Neutrophil (primary cell): ENCODE measurements at regions not wholly inside any gene's neighbourhood (a gene's known extent, or its start where the extent isn't known, plus 50 kb on each side); places are given as distances from the start of the nearest gene placed in this dataset.

ENCODE experiments used
- H3K27ac ChIP-seq: fragments of 200-600 bp; sonication (generic); 2 replicates; pipeline ENCODE4 v1.5.1; 2016; ENCODE audit warnings: mild to moderate bottlenecking, moderate library complexity
- H3K27me3 ChIP-seq: fragments of 200-600 bp; sonication (generic); 2 replicates; pipeline ENCODE4 v1.6.0; 2016; ENCODE audit warnings: mild to moderate bottlenecking
- H3K36me3 ChIP-seq: fragments of 200-600 bp; sonication (generic); 2 replicates; pipeline ENCODE4 v1.5.1; 2017
- H3K4me1 ChIP-seq, 2 experiments: fragments of 200-600 bp in 1 of 2; sonication (generic) in 1 of 2; 1 replicate in 1 of 2; 2 replicates in 1 of 2; pipeline versions ENCODE4 v1.5.1 to v1.6.1; 2013 to 2016; ENCODE audit warnings: low read depth in 1 of 2, low read length in 1 of 2, mild to moderate bottlenecking in 1 of 2, moderate library complexity in 1 of 2; ENCODE audit not compliant: control insufficient read depth in 1 of 2, insufficient read depth in 1 of 2
- H3K4me3 ChIP-seq, 2 experiments: fragments of 200-600 bp in 1 of 2; sonication (generic) in 1 of 2; 1 replicate in 1 of 2; 2 replicates in 1 of 2; pipeline ENCODE4 v1.5.1; 2013 to 2016; ENCODE audit warnings: low read depth in 1 of 2, low read length in 1 of 2, mild to moderate bottlenecking in 1 of 2, moderate library complexity in 1 of 2
- H3K9me3 ChIP-seq: fragments of 200-600 bp; sonication (generic); 2 replicates; pipeline ENCODE4 v1.5.1; 2016
- TF ChIP-seq, protein P1 (sequence below): fragments of 200-600 bp; sonication (generic); IDR thresholded peaks from 2 replicates; pipeline ENCODE4 v1.5.1; 2016; ENCODE audit warnings: antibody characterized with exemption

DNA sequence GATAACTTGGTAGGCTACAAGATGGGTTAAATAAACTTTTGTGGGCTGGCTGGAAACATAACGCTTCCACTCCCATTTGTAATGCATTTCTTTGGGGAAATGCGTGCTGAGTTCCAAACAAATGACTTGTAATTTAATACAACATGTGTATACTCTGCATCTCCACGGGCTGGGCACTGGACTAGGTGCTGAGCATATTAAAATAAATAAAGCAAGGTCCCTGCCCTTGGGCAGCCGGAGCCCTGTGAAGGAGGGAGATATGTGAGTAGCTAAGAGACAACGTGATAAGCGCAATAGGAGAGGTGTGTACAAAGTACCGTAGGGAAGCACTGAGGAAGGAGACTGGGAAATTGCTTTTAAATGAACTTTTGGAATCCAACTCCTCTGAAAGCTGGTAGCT is 147.2 kb upstream of the RBPJ start:
- H3K36me3 ChIP-seq, result no peaks in the 10 kb centered on the region
- no peaks in the 10 kb centered on the region for H3K9me3 ChIP-seq
- no peaks in the 10 kb centered on the region for H3K4me1 ChIP-seq
- TF ChIP-seq, protein P1, sequence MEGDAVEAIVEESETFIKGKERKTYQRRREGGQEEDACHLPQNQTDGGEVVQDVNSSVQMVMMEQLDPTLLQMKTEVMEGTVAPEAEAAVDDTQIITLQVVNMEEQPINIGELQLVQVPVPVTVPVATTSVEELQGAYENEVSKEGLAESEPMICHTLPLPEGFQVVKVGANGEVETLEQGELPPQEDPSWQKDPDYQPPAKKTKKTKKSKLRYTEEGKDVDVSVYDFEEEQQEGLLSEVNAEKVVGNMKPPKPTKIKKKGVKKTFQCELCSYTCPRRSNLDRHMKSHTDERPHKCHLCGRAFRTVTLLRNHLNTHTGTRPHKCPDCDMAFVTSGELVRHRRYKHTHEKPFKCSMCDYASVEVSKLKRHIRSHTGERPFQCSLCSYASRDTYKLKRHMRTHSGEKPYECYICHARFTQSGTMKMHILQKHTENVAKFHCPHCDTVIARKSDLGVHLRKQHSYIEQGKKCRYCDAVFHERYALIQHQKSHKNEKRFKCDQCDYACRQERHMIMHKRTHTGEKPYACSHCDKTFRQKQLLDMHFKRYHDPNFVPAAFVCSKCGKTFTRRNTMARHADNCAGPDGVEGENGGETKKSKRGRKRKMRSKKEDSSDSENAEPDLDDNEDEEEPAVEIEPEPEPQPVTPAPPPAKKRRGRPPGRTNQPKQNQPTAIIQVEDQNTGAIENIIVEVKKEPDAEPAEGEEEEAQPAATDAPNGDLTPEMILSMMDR, result no peak
- no peak overlapping the region for H3K27ac ChIP-seq
- no peak overlapping the region for H3K4me3 ChIP-seq
- no peaks in the 10 kb centered on the region for H3K27me3 ChIP-seq

DNA sequence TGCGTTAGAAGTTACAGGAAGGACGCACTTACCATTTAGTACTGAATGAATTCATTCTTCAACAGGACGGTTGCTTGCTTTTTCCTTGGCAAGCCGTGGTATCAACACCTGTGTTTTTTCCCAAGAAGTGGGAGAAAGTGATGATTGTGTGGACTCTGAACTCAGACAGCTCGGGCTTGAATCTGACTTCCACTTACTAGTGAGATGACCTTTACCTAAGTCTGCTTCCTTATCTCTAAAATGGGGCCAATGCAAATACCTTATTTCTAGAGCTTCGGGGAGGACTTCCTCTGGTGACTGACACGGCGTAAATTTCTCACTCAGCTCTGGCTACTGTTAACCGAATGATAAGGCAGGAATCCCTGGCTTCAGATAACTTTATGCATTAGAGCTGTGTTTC is 146.8 kb upstream of the RBPJ start:
- Histone ChIP-seq H3K27ac (no peak overlapping the region), H3K4me3 (no peak overlapping the region), H3K9me3 (no peaks in the 10 kb centered on the region), H3K36me3 (no peaks in the 10 kb centered on the region), H3K27me3 (no peaks in the 10 kb centered on the region), H3K4me1 (no peaks in the 10 kb centered on the region)
- TF ChIP-seq, protein P1, result no peak

DNA sequence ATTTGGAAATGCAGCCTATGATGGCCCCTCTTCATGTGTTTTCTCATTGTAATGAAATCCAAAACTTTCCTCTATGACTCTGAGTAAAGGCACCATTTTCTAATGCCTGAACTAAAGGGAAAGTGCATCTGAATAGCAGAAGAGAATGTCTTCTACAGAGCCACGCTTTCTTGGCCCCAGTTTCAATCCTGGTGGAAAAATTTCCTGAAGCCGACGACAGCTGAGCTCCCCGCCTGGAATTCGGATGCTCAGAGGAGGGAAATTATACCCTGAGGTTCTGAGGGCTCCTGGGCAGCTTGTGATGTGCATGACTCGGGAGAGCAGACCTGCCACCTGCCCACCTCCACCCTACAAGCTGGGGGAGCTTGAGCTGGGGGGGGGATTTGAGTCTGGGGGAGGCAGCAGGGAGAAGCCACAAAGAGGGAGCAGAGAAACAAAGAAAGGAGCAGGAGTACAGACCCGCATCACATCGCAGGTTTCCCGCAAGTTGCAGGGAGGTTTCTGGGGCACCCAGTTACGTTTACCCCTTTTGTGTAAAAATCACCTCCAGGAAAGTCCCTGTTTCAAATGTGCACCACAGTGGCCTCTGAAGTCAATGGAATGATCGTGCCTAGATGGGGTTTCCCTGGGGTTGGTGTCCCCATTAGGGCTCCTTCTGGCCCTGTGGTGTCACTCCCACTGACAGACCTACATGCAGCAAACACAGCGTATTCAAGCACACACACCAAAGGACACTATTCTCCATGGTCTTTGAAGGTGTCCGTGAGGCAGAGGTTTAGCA is 145.6 kb upstream of the RBPJ start:
- Histone ChIP-seq H3K9me3 (no peaks in the 10 kb centered on the region), H3K36me3 (no peaks in the 10 kb centered on the region), H3K27me3 (no peaks in the 10 kb centered on the region), H3K27ac (no peak overlapping the region), H3K4me3 (no peak overlapping the region), H3K4me1 (no peaks in the 10 kb centered on the region)
- TF ChIP-seq, protein P1, result no peak

DNA sequence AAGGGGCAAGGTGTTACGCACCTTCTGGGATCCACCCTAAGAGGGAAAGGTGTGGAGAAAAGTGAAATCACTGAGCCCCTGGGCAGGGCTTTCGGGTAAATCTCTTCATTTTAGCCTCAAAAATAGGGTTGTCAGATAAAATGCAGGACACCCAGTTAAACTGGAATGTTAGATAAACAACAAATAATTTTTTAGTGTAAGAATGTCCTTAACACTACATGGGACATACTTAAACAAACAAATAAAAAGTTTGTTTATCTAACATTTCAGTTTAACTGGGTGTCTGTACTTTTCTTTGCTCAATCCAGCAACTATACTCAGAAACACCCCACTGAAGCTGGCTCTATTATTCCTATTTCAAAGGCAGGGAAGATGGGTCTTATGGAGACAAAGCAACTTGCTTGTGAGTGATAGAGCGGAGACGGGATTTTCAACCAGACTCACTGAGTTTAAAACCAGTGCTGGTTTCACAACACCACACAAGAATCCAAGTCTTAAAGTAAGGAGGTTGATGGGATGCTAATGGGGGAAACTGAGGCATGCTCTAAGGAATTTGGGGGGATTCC is 144.8 kb upstream of the RBPJ start:
- H3K36me3 ChIP-seq, result no peaks in the 10 kb centered on the region
- no peak overlapping the region for H3K4me3 ChIP-seq
- no peaks in the 10 kb centered on the region for H3K9me3 ChIP-seq
- H3K4me1 ChIP-seq, result no peaks in the 10 kb centered on the region
- TF ChIP-seq, protein P1, result no peak
- no peak overlapping the region for H3K27ac ChIP-seq
- no peaks in the 10 kb centered on the region for H3K27me3 ChIP-seq

DNA sequence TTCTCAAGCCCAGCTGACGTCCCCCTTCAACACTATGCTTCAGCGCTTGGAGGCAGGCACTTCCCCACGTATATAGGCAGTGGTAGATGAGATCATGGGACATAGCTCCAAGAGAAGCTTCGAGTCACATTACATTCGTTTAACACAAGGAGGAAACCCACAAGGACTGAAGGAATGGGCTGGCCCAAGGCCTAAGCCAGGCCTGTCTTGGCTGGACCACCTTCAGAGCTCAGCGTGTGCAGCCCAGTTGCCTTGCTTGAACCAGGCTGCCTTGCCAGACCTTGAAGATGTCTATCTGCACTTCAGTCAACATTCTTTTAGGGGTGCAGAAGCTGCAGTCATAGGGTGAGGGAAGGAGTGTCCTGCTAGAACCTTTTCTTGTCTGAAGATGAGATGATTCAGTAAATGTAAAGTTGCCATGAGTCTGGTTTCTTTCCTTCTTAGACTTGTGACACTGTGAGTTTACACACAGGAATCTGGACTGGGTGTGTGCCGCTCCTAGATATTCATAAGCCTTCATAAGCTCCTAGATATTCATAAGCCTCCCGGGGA is 144.1 kb upstream of the RBPJ start:
- Histone ChIP-seq H3K27ac (no peak overlapping the region), H3K4me3 (no peak overlapping the region), H3K27me3 (no peaks in the 10 kb centered on the region), H3K9me3 (no peaks in the 10 kb centered on the region), H3K36me3 (no peaks in the 10 kb centered on the region), H3K4me1 (no peaks in the 10 kb centered on the region)
- TF ChIP-seq, protein P1, result no peak
